Liver (tissue), 3 donors: ENCODE measurements at regions not wholly inside any gene's neighbourhood (a gene's known extent, or its start where the extent isn't known, plus 50 kb on each side); places are given as distances from the start of the nearest gene placed in this dataset.
"Not testable (repeated sequence)": the region's sequence is repeated elsewhere in the genome, so short reads cannot be mapped to it uniquely, and the experiment has no call there.

Experiments
- FOXA1 ChIP-seq: IDR thresholded peaks from 2 replicates; pipeline ENCODE4 v1.6.1; 2016; ENCODE audit warnings: antibody characterized with exemption
- GABPA ChIP-seq, 2 donors: IDR thresholded peaks in 1 of 2; conservative IDR thresholded peaks in 1 of 2; 2 replicates each; pipeline ENCODE4 v1.6.1; 2016; ENCODE audit warnings: antibody characterized with exemption in 2 of 2, mild to moderate bottlenecking in 1 of 2, moderate library complexity in 1 of 2
- RAD21 ChIP-seq, 2 donors: IDR thresholded peaks; 2 replicates each; pipeline ENCODE4 v1.6.1; 2016; ENCODE audit warnings: antibody characterized with exemption in 2 of 2, mild to moderate bottlenecking in 2 of 2
- RXRA ChIP-seq, 2 donors: IDR thresholded peaks; 2 replicates each; pipeline ENCODE4 v1.6.1; 2017 to 2018; ENCODE audit warnings: antibody characterized with exemption in 2 of 2, mild to moderate bottlenecking in 1 of 2
- YY1 ChIP-seq: IDR thresholded peaks from 2 replicates; pipeline ENCODE4 v1.6.1; 2016; ENCODE audit warnings: antibody characterized with exemption, mild to moderate bottlenecking
- TF ChIP-seq, protein P1 (sequence below): fragments of 150-350 bp; IDR thresholded peaks from 2 replicates; pipeline ENCODE4 v1.5.1; 2017; ENCODE audit warnings: improper control_type of control experiment, low read depth, low read length; ENCODE audit not compliant: missing input control
- TF ChIP-seq, protein P2 (sequence below): IDR thresholded peaks from 2 replicates; pipeline ENCODE4 v1.6.1; 2016; ENCODE audit warnings: antibody characterized with exemption
- TF ChIP-seq, protein P3 (sequence below): IDR thresholded peaks from 2 replicates; pipeline ENCODE4 v1.6.1; 2016; ENCODE audit warnings: antibody characterized with exemption, mild to moderate bottlenecking
- TF ChIP-seq, protein P4 (sequence below): IDR thresholded peaks from 2 replicates; pipeline ENCODE4 v1.6.1; 2016; ENCODE audit warnings: antibody characterized with exemption
- donor health status: healthy.
- donor health status: healthy.

DNA sequence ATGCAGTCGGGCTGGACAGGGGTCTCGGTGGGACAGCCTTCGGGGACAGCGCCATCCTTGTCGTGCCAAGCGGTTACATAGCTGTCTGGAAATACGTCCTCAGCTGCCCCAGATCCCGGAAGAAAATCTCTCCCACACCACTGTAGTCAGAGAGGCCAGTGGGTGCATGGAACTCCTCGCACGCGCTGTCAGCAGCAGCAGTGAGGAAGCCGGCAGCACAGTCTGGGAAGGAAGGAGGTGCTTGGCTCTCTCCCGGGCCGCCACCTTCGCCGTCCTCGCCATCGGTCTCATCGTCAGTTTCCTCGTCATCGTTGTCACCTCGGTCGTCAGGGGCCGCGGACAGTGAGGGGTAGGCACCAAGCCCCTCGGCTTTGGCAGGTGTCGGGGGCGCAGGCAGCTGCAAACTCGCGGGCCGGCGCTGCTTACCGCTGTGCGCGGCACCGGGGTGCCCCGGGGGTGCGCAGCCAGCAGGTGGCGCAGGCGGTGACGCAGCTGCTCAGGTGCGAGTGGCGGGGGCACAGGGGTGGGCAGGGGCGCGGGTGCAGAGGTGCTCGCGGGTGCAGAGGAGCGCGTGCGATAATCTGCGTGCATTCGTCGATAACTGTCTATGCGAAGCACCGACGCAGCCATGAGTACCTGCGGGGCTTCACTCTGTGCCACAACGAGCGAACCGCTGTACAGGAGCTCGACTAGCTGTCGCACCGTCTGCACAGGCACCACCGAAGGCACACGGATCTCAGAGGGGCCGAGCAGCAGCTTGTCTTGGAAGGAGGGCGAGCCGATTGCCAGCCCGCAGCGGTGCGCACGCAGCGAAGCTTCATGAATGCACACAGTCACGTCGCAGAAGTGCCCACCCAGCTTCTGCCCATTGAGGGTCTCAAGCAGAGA lies 89.2 kb downstream of the LIMS3 start:
- TF ChIP-seq, protein P1, sequence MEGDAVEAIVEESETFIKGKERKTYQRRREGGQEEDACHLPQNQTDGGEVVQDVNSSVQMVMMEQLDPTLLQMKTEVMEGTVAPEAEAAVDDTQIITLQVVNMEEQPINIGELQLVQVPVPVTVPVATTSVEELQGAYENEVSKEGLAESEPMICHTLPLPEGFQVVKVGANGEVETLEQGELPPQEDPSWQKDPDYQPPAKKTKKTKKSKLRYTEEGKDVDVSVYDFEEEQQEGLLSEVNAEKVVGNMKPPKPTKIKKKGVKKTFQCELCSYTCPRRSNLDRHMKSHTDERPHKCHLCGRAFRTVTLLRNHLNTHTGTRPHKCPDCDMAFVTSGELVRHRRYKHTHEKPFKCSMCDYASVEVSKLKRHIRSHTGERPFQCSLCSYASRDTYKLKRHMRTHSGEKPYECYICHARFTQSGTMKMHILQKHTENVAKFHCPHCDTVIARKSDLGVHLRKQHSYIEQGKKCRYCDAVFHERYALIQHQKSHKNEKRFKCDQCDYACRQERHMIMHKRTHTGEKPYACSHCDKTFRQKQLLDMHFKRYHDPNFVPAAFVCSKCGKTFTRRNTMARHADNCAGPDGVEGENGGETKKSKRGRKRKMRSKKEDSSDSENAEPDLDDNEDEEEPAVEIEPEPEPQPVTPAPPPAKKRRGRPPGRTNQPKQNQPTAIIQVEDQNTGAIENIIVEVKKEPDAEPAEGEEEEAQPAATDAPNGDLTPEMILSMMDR = not testable (repeated sequence)
- not testable (repeated sequence) for TF ChIP-seq RXRA (IDR thresholded peaks at IDR 0.05); YY1; GABPA (IDR thresholded peaks at IDR 0.05 in 1 of 2, conservative IDR thresholded peaks at IDR 0.05 in 1 of 2); RAD21 (IDR thresholded peaks at IDR 0.05); FOXA1
- TF ChIP-seq, protein P2, sequence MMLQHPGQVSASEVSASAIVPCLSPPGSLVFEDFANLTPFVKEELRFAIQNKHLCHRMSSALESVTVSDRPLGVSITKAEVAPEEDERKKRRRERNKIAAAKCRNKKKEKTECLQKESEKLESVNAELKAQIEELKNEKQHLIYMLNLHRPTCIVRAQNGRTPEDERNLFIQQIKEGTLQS = not testable (repeated sequence)
- TF ChIP-seq, protein P3, sequence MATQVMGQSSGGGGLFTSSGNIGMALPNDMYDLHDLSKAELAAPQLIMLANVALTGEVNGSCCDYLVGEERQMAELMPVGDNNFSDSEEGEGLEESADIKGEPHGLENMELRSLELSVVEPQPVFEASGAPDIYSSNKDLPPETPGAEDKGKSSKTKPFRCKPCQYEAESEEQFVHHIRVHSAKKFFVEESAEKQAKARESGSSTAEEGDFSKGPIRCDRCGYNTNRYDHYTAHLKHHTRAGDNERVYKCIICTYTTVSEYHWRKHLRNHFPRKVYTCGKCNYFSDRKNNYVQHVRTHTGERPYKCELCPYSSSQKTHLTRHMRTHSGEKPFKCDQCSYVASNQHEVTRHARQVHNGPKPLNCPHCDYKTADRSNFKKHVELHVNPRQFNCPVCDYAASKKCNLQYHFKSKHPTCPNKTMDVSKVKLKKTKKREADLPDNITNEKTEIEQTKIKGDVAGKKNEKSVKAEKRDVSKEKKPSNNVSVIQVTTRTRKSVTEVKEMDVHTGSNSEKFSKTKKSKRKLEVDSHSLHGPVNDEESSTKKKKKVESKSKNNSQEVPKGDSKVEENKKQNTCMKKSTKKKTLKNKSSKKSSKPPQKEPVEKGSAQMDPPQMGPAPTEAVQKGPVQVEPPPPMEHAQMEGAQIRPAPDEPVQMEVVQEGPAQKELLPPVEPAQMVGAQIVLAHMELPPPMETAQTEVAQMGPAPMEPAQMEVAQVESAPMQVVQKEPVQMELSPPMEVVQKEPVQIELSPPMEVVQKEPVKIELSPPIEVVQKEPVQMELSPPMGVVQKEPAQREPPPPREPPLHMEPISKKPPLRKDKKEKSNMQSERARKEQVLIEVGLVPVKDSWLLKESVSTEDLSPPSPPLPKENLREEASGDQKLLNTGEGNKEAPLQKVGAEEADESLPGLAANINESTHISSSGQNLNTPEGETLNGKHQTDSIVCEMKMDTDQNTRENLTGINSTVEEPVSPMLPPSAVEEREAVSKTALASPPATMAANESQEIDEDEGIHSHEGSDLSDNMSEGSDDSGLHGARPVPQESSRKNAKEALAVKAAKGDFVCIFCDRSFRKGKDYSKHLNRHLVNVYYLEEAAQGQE = not testable (repeated sequence)
- TF ChIP-seq, protein P4, sequence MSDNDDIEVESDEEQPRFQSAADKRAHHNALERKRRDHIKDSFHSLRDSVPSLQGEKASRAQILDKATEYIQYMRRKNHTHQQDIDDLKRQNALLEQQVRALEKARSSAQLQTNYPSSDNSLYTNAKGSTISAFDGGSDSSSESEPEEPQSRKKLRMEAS = not testable (repeated sequence)
